K562 (cell line): ENCODE measurements at regions not wholly inside any gene's neighbourhood (a gene's known extent, or its start where the extent isn't known, plus 50 kb on each side); places are given as distances from the start of the nearest gene placed in this dataset.

Experiments
- ARHGAP35 ChIP-seq: fragments of 450-650 bp; IDR thresholded peaks from 2 replicates; pipeline ENCODE4 v1.6.1; 2018; ENCODE audit not compliant: partially characterized antibody
- CREB3L1 ChIP-seq: fragments of 450-650 bp; IDR thresholded peaks from 2 replicates; pipeline ENCODE4 v1.6.1; 2014; ENCODE audit warnings: low read depth, mild to moderate bottlenecking, moderate library complexity, borderline replicate concordance
- HINFP ChIP-seq: fragments of 450-650 bp; conservative IDR thresholded peaks from 2 replicates; pipeline ENCODE4 v1.6.1; 2016; ENCODE audit warnings: missing genetic modification characterization, low read depth, mild to moderate bottlenecking, control low read depth, missing compliant biosample characterization
- KDM5B ChIP-seq: fragments of 200-600 bp; sonication (generic); IDR thresholded peaks from 2 replicates; pipeline ENCODE4 v1.6.1; 2012; ENCODE audit warnings: low read depth, mild to moderate bottlenecking, moderate library complexity, low read length, control low read depth, inconsistent platforms; ENCODE audit not compliant: insufficient replicate concordance
- MTF1 ChIP-seq: fragments of 250-450 bp; sonication (Bioruptor Pico); IDR thresholded peaks from 2 replicates; pipeline ENCODE4 v1.9.0; 2021; ENCODE audit warnings: moderate library complexity, mild to moderate bottlenecking, inconsistent platforms, borderline replicate concordance
- NCOA4 ChIP-seq: fragments of 450-650 bp; IDR thresholded peaks from 2 replicates; pipeline ENCODE4 v1.6.1; 2018; ENCODE audit warnings: mild to moderate bottlenecking; ENCODE audit not compliant: partially characterized antibody
- NR0B1 ChIP-seq: fragments of 450-650 bp; IDR thresholded peaks from one replicate; pipeline ENCODE4 v1.6.1; 2018; ENCODE audit warnings: mild to moderate bottlenecking, moderate library complexity; ENCODE audit not compliant: partially characterized antibody
- TEAD1 ChIP-seq, 2 experiments: fragments of 450-650 bp in 1 of 2; sonication (generic) in 1 of 2; formaldehyde crosslinking; IDR thresholded peaks; 2 replicates each; pipeline versions ENCODE4 v1.4.0 to v1.8.0; 2020 to 2022; ENCODE audit warnings: mild to moderate bottlenecking in 2 of 2, missing genetic modification reagents in 1 of 2
- TRIM24 ChIP-seq, 2 experiments: fragments of 450-650 bp; IDR thresholded peaks; 2 replicates each; pipeline ENCODE4 v1.6.1; 2016
- ZNF197 ChIP-seq: fragments of 200-800 bp; sonication (Bioruptor generic); IDR thresholded peaks from 2 replicates; pipeline ENCODE4 v1.6.1; 2016; ENCODE audit warnings: low read depth, missing genetic modification characterization, missing compliant biosample characterization
- ZNF408 ChIP-seq: fragments of 250-450 bp; sonication (Bioruptor Pico); IDR thresholded peaks from 2 replicates; pipeline ENCODE4 v1.4.0; 2020; ENCODE audit warnings: low read depth, mild to moderate bottlenecking, moderate library complexity
- ZNF551 ChIP-seq: fragments of 250-450 bp; sonication (Bioruptor Pico); IDR thresholded peaks from 2 replicates; pipeline ENCODE4 v1.5.0; 2021; ENCODE audit warnings: mild to moderate bottlenecking, moderate library complexity
- ZNF699 ChIP-seq: fragments of 250-450 bp; sonication (Bioruptor Pico); IDR thresholded peaks from 2 replicates; pipeline ENCODE4 v1.8.0; 2021; ENCODE audit warnings: mild to moderate bottlenecking, moderate library complexity; ENCODE audit not compliant: insufficient replicate concordance
- ZSCAN29 ChIP-seq: fragments of 450-650 bp; IDR thresholded peaks from 2 replicates; pipeline ENCODE4 v1.6.1; 2017

GRCh38 chr3:74434406-74434805, 180.1 kb downstream of the CNTN3 start (continued):
- no peak for TF ChIP-seq NR0B1
- TF ChIP-seq CREB3L1 = no peak
- TF ChIP-seq HINFP = no peak
- TF ChIP-seq ZNF551 = no peak
- no peak for TF ChIP-seq MTF1 (CRISPR knock-in tag)
- no peak for TF ChIP-seq ZSCAN29
- no peak for TF ChIP-seq ARHGAP35
- TF ChIP-seq ZNF408 (CRISPR knock-in tag) = no peak
- TF ChIP-seq ZNF197 (CRISPR knock-in tag) = no peak
- TF ChIP-seq NCOA4 = no peak
- no peak for TF ChIP-seq TRIM24 (IDR thresholded peaks at IDR 0.05)
- no peak for TF ChIP-seq KDM5B
- TF ChIP-seq TEAD1 (CRISPR knock-in tag; IDR thresholded peaks at IDR 0.05) = no peak
- no peak for TF ChIP-seq ZNF699 (CRISPR knock-in tag)
